Muscle of leg (tissue), 3 donors: ENCODE measurements at regions not wholly inside any gene's neighbourhood (a gene's known extent, or its start where the extent isn't known, plus 50 kb on each side); places are given as distances from the start of the nearest gene placed in this dataset.

ENCODE experiments used
- DNase-seq: peaks from one replicate; pipeline ENCODE4 v3.0.0; 2013
- H3K27ac ChIP-seq: one replicate; pipeline ENCODE4 v1.5.1; 2013; ENCODE audit warnings: mild to moderate bottlenecking, low read length, control low read depth
- H3K27me3 ChIP-seq: one replicate; pipeline ENCODE4 v1.6.1; 2013; ENCODE audit warnings: low read length; ENCODE audit not compliant: control insufficient read depth, insufficient read depth
- H3K36me3 ChIP-seq: one replicate; pipeline ENCODE4 v1.6.1; 2013; ENCODE audit warnings: low read length; ENCODE audit not compliant: control insufficient read depth, insufficient read depth
- H3K4me1 ChIP-seq: one replicate; pipeline ENCODE4 v1.6.1; 2013; ENCODE audit warnings: low read length; ENCODE audit not compliant: control insufficient read depth, insufficient read depth
- H3K4me3 ChIP-seq: one replicate; pipeline ENCODE4 v1.5.1; 2013; ENCODE audit warnings: low read length, control low read depth
- H3K9me3 ChIP-seq: replicated peaks from 2 replicates; pipeline ENCODE4 v1.6.1; 2013; ENCODE audit warnings: low read depth, low read length; ENCODE audit not compliant: control insufficient read depth
- WGBS: methylation state at CpG from one replicate; pipeline ENCODE4 v1.1.5; 2013; ENCODE audit warnings: missing lambda C conversion rate; ENCODE audit not compliant: insufficient coverage; 5-methylcytosine and 5-hydroxymethylcytosine counted together

DNA sequence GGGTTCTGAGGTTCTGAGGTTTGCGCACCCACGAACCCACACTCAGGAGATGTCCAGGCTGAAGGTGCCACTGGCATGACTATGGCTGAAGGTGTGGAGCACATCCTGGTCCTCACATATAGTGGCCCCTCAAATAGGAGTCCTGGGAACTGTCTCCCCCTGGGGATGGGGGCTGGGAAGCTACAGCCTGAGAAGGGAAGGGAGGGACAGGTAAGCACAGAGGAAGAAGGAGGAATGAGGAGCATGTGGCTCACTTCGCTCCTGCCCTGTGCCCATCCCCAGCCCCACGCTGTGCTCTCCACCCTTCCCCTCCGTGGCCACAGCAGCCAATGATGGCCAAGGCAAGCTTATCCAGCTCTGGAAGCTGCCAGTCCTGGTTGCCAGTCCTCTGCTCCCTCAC is 123.9 kb upstream of the LHX1 start:
- H3K36me3 ChIP-seq = no peaks in the 10 kb centered on the region
- no peak overlapping the region for H3K27ac ChIP-seq
- H3K4me1 ChIP-seq = peaks cover 2% of the 10 kb centered on the region
- H3K27me3 ChIP-seq = peaks cover 78% of the 10 kb centered on the region
- no peak overlapping the region for H3K4me3 ChIP-seq
- H3K9me3 ChIP-seq = no peaks in the 10 kb centered on the region
- 60% methylated on average over 5 of the region's 5 CpGs for WGBS
- DNase-seq = no peak

DNA sequence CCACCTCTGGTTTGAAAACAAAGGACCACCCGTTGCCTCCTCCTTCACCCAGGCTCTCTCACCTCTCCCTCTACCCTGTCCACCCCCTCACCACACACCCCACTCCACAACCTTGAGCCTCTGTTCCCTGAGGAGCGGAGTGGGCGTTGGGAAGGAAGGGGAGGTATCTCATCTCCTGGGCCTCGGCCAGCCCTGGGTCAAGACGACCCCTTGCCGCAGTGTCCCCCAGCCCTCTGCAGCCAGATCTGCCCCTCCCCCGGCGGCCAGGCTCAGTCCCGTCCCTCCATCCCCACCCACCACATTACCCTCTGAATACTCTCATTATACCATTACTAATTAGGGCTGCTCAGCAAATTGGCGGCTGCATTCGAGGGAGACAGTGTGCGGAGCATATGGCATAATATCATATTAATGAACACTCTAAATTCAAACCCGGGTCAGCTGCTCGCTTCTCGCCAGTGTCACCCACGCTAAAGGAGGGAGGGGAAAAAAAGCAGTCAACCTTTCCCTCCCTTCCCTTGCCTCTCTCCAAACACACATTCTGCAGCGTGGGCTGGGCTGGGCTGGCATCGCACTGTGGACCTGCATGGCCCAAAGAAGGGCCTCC is 123.2 kb upstream of the LHX1 start:
- Histone ChIP-seq H3K36me3 (no peaks in the 10 kb centered on the region), H3K27ac (no peak overlapping the region), H3K9me3 (no peaks in the 10 kb centered on the region), H3K4me1 (no peaks in the 10 kb centered on the region), H3K27me3 (peaks cover 75% of the 10 kb centered on the region), H3K4me3 (no peak overlapping the region)
- WGBS = 43% methylated on average over 10 of the region's 18 CpGs
- no peak for DNase-seq

DNA sequence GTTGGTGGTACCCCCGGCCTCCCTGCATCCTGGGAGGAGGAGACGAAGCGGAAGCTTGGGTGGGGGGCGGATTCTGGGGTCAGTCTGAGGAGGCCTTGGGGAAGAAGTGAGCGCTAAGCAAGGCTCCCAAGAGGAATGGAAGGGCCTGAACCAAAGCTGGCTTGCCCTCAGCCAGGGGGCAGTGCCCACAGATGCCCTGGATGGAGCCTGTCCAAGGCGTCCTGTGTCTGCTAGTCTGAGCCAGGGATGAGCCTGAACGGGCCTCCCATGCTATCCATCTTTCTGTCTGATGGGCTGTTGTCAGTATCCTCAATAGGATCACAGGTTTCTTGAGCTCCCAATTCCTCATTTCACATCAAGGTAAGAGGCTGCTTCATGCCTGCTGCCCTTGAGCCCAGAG is 122.3 kb upstream of the LHX1 start:
- DNase-seq = no peak
- no peaks in the 10 kb centered on the region for H3K4me1 ChIP-seq
- 78% methylated on average over 7 of the region's 7 CpGs for WGBS
- H3K27ac ChIP-seq = no peak overlapping the region
- no peaks in the 10 kb centered on the region for H3K36me3 ChIP-seq
- H3K27me3 ChIP-seq = peaks cover 72% of the 10 kb centered on the region
- H3K9me3 ChIP-seq = no peaks in the 10 kb centered on the region
- no peak overlapping the region for H3K4me3 ChIP-seq

DNA sequence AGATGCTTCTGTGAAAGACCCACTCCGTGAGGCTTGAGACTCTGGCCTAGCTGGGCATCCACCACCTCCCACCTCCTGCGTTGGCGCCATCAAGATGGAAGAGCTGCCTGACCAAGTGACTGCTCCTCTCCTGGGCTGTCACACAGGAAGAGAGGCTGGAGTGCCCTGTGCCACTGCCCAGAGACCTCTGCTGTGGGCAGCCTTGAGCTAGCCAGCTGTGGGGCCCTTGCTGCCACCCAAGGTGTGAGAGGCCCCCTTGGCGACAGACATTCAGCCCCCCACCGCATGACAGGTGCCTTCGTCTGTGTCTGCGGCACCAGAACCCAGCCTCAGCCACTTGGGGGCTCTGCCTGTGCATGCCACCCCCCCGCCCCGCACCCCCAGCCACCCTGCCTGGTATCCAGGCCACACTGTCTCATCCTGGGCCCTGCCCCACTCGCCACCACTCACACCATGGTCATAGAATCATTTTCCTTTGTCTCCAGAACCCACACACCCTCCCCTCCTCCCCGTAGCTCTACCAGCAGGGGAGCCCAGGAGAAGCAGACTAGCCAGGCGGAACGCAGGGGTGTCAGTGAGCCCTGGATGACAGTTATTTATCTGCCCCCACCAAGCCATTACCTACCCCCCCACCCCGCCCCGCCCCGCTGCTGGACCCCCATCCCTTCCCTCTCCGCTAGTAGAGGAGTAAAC is 120.9 kb upstream of the LHX1 start:
- Histone ChIP-seq H3K27ac (no peak overlapping the region), H3K36me3 (no peaks in the 10 kb centered on the region), H3K4me1 (no peaks in the 10 kb centered on the region), H3K27me3 (peaks cover 63% of the 10 kb centered on the region), H3K9me3 (no peaks in the 10 kb centered on the region), H3K4me3 (no peak overlapping the region)
- WGBS = 79% methylated on average over 4 of the region's 17 CpGs
- DNase-seq = no peak

DNA sequence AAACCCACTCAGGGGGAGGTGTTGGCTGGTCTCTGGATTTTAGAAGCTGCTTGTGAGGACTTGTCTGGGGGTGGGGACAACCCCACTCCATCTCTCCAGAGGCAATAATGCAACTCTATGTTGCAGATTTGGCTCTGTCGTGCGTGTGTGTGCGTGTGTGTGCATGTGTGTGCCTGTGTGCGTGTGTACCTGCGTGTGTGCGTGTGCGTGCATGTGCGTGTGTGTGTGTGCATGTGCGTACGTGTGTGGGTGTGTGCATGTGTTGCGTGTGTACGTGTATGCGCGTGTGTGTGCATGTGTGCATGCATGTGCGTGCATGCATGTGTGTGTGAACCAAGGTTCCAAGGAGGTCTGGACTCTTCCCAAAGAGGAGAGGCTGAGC is 120.4 kb upstream of the LHX1 start:
- no peak for DNase-seq
- Histone ChIP-seq H3K36me3 (no peaks in the 10 kb centered on the region), H3K27me3 (peaks cover 60% of the 10 kb centered on the region), H3K27ac (no peak overlapping the region), H3K9me3 (no peaks in the 10 kb centered on the region), H3K4me3 (no peak overlapping the region), H3K4me1 (no peaks in the 10 kb centered on the region)
- 89% methylated on average over 15 of the region's 15 CpGs for whole genome bisulfite sequencing

- WGBS = 71% methylated on average over 5 of the region's 5 CpGs
- Histone ChIP-seq H3K27me3 (peaks cover 54% of the 10 kb centered on the region), H3K9me3 (no peaks in the 10 kb centered on the region), H3K27ac (no peak overlapping the region), H3K36me3 (no peaks in the 10 kb centered on the region), H3K4me1 (no peaks in the 10 kb centered on the region), H3K4me3 (no peak overlapping the region)
- no peak for DNase-seq
These were observed 119.7 kb upstream of the LHX1 start for GRCh38 chr17:36817483-36818048.

GRCh38 chr17:36818134-36818825 is 119.0 kb upstream of the LHX1 start:
- WGBS = 57% methylated on average over 3 of the region's 9 CpGs
- DNase-seq = no peak
- Histone ChIP-seq H3K9me3 (no peaks in the 10 kb centered on the region), H3K4me1 (no peaks in the 10 kb centered on the region), H3K27ac (no peak overlapping the region), H3K27me3 (peaks cover 47% of the 10 kb centered on the region), H3K4me3 (no peak overlapping the region), H3K36me3 (no peaks in the 10 kb centered on the region)

DNA sequence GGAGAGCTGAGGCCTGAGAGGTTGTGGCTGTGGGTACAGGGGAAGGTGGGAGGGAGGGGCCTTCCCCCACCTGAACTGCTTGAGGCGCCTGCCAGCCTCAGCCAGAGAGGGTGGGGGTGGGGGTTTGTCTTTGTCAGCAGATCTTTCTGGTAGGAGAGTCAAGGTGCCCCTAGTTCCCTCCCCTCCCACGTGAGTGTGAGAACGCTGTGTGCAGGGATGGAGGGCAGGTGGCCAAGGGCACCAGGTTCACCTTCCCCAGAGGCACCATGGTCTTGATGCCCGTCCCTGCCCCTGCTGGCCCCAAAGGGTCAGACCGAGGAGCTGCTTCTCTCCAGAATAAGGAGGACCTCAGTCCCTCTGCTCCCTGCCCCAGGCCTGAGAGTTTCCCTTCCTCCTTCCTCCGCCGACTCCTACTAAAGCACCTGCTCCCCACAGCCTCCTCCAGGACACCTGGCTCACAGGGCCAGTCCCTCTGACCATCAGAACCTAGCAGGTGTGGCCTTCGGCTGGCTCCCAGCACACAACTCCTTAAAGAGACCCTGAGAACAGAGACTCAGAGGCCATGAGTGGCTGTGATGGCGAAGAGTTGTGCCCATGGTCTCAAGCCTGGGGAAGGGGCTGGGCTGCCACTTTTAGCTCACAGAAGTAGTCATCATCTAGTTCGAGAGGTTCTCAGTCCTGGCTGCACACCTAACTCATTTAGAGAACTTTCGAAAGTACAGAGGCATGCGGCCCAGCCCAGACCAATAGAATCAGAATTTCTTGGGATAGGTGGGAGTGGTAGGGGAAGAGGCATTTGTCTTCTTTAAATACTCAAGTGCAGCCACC is 113.2 kb upstream of the LHX1 start:
- WGBS = 57% methylated on average over 7 of the region's 12 CpGs
- Histone ChIP-seq H3K27me3 (peaks cover 44% of the 10 kb centered on the region), H3K36me3 (no peaks in the 10 kb centered on the region), H3K4me1 (no peaks in the 10 kb centered on the region), H3K9me3 (no peaks in the 10 kb centered on the region), H3K4me3 (no peak overlapping the region), H3K27ac (no peak overlapping the region)
- DNase-seq = no peak

GRCh38 chr17:36824678-36825101 is 112.6 kb upstream of the LHX1 start:
- peaks cover 42% of the 10 kb centered on the region for H3K27me3 ChIP-seq
- H3K36me3 ChIP-seq = no peaks in the 10 kb centered on the region
- WGBS = 59% methylated on average over 3 of the region's 5 CpGs
- no peaks in the 10 kb centered on the region for H3K9me3 ChIP-seq
- H3K27ac ChIP-seq = no peak overlapping the region
- H3K4me1 ChIP-seq = no peaks in the 10 kb centered on the region
- no peak for DNase-seq
- no peak overlapping the region for H3K4me3 ChIP-seq

GRCh38 chr17:36825113-36825512 is 112.2 kb upstream of the LHX1 start:
- Histone ChIP-seq H3K9me3 (no peaks in the 10 kb centered on the region), H3K27ac (no peak overlapping the region), H3K36me3 (no peaks in the 10 kb centered on the region), H3K27me3 (peaks cover 40% of the 10 kb centered on the region), H3K4me1 (no peaks in the 10 kb centered on the region), H3K4me3 (no peak overlapping the region)
- DNase-seq = no peak
- 79% methylated on average over 2 of the region's 2 CpGs for WGBS
